ENCODE measurements at regions not wholly inside any gene's neighbourhood (a gene's known extent, or its start where the extent isn't known, plus 50 kb on each side); places are given as distances from the start of the nearest gene placed in this dataset.

DNA sequence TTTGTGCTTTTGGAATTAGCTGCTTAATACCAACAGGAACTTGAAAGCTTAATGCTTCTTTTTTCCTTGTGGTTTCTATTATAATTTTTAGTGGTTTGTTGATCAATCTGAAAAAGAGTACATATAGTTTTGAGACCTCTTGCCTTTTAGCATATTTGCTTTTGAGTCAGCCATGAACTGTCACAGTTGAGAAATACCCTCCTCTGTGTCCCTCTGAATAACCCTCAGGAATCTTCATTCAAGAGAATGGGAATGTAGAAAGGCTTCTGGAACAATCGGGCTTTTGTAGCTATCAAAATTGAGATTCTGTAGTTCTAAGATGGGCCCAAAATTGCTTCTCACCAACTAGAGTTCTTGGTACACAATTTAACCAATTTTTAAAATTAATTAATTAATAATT, 451.1 kb upstream of the TRIB2 start:
- Histone ChIP-seq H3K27me3 (ENCODE audit: control insufficient read depth, insufficient read depth, low read length) (no peaks in the 10 kb centered on the region), H3K27ac (ENCODE audit: low read length) (no peak overlapping the region), H3K4me3 (ENCODE audit: low read depth in 2 of 2, low read length in 2 of 2) (no peak overlapping the region), H3K36me3 (ENCODE audit: control insufficient read depth, insufficient read depth, low read length) (no peaks in the 10 kb centered on the region), H3K4me1 (ENCODE audit: control insufficient read depth, insufficient read depth, low read length) (no peaks in the 10 kb centered on the region), H3K9me3 (ENCODE audit: control insufficient read depth, insufficient read depth, low read depth, low read length) (no peaks in the 10 kb centered on the region)
- ChIA-PET CTCF (no interaction called here), POLR2A (no interaction called here)
- TF ChIP-seq TCF7L2 (IDR thresholded peaks at IDR 0.05; ENCODE audit: low read depth, low read length) = no peak
- TF ChIP-seq POLR2AphosphoS5 (IDR thresholded peaks at IDR 0.05; ENCODE audit: low read depth, low read length) = no peak
- TF ChIP-seq REST (IDR thresholded peaks at IDR 0.05; ENCODE audit: insufficient read depth in 1 of 2, low read depth in 2 of 2, low read length in 1 of 2) = no peak
- TF ChIP-seq SIN3A (IDR thresholded peaks at IDR 0.05; ENCODE audit: borderline replicate concordance, insufficient read depth, low read depth, low read length) = no peak
- TF ChIP-seq, protein P1, sequence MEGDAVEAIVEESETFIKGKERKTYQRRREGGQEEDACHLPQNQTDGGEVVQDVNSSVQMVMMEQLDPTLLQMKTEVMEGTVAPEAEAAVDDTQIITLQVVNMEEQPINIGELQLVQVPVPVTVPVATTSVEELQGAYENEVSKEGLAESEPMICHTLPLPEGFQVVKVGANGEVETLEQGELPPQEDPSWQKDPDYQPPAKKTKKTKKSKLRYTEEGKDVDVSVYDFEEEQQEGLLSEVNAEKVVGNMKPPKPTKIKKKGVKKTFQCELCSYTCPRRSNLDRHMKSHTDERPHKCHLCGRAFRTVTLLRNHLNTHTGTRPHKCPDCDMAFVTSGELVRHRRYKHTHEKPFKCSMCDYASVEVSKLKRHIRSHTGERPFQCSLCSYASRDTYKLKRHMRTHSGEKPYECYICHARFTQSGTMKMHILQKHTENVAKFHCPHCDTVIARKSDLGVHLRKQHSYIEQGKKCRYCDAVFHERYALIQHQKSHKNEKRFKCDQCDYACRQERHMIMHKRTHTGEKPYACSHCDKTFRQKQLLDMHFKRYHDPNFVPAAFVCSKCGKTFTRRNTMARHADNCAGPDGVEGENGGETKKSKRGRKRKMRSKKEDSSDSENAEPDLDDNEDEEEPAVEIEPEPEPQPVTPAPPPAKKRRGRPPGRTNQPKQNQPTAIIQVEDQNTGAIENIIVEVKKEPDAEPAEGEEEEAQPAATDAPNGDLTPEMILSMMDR (IDR thresholded peaks at IDR 0.05) = no peak
- intact Hi-C loops (cut with micrococcal nuclease; ENCODE audit: unreplicated experiment) = no loop called here
- no peak for ATAC-seq
- in situ Hi-C loops (cut with HindIII; ENCODE audit: low pct_unique_long_range_greater_than_20kb, low sequenced_read_pairs) = no loop called here
- DNase-seq (ENCODE audit: low read depth, low spot score) = no peak
- no TSS peak for BruUV-seq (replicated peaks)

DNA sequence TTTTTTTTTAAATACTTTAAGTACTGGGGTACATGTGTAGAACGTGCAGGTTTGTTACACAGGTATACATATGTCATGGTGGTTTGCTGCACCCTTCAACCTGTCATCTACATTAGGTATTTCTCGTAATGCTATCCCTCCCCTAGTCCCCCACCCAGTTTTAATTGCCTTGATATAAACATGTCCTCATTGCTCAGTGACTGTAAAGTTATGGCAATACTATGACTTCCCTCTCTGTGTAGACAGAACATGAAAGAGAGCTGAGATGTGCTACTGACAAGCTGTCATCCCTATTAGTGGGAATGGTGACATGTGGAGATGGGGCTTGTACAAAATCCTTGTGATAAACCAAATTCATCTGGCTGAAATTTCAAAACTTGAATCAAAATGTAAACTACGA, 449.7 kb upstream of the TRIB2 start:
- Histone ChIP-seq H3K4me1 (ENCODE audit: control insufficient read depth, insufficient read depth, low read length) (no peaks in the 10 kb centered on the region), H3K27me3 (ENCODE audit: control insufficient read depth, insufficient read depth, low read length) (no peaks in the 10 kb centered on the region), H3K4me3 (ENCODE audit: low read depth in 2 of 2, low read length in 2 of 2) (no peak overlapping the region), H3K36me3 (ENCODE audit: control insufficient read depth, insufficient read depth, low read length) (no peaks in the 10 kb centered on the region), H3K27ac (ENCODE audit: low read length) (no peak overlapping the region), H3K9me3 (ENCODE audit: control insufficient read depth, insufficient read depth, low read depth, low read length) (no peaks in the 10 kb centered on the region)
- DNase-seq (ENCODE audit: low read depth, low spot score) = no peak
- ChIA-PET CTCF (no interaction called here), POLR2A (no interaction called here)
- in situ Hi-C loops (cut with HindIII; ENCODE audit: low pct_unique_long_range_greater_than_20kb, low sequenced_read_pairs) (no loop called here), intact Hi-C loops (cut with micrococcal nuclease; ENCODE audit: unreplicated experiment) (no loop called here)
- no TSS peak for BruUV-seq (replicated peaks)
- ATAC-seq = no peak
- TF ChIP-seq, protein P1 (IDR thresholded peaks at IDR 0.05) = no peak
- TF ChIP-seq TCF7L2 (IDR thresholded peaks at IDR 0.05; ENCODE audit: low read depth, low read length) (no peak), POLR2AphosphoS5 (IDR thresholded peaks at IDR 0.05; ENCODE audit: low read depth, low read length) (no peak), SIN3A (IDR thresholded peaks at IDR 0.05; ENCODE audit: borderline replicate concordance, insufficient read depth, low read depth, low read length) (no peak)

Measured in Panc1 (cell line).